HG03175 (cell line): ENCODE measurements at regions not wholly inside any gene's neighbourhood (a gene's known extent, or its start where the extent isn't known, plus 50 kb on each side); places are given as distances from the start of the nearest gene placed in this dataset.
A peak's percentile ranks its signal among the peaks of the same experiment; 100 is the strongest.

Source experiments
- ATAC-seq: cut with Tn5 transposase; IDR thresholded peaks from one replicate; pipeline ENCODE4 v1.9.1; 2021; ENCODE audit warnings: mild to moderate bottlenecking, moderate library complexity; ENCODE audit not compliant: unreplicated experiment

DNA sequence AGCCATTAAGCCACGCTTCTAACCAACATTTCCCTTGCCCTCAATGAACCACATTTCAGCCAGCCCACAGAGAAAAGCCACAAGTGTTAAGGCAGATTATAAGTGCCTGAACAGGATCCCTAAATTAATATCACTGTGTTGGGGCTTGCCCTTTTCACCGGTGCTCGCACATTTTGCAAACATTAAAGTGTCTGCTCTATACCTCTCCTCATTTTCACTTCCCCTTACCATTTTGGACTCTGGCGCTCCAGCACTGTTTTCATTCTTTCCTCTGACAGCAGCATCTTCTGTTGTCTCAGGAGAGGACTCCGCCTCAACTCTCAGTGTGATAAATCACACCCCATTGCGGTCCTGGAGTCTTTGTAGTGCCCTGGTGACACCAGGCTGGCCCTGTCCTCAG, 274.2 kb downstream of the BAMBI start:
- peak; percentile 72 for ATAC-seq

DNA sequence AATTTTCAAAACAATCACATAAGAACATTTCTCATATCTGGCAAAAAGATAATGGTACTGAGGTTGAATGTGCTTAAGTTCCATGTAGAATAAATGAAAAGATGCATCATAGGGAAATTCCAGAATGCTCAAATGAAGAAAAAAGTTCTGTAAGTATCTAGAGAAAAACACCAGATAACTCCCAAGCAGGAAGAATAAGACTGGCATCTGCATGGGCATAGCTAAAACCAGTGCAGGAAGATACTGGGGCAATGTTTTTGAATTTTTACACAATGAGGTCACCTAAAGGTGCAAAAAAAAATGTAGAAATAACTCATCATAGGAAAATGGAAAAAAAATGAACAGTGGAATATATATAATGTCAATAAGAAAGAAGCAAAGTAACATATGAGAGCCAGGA, 275.2 kb downstream of the BAMBI start:
- no peak for ATAC-seq

DNA sequence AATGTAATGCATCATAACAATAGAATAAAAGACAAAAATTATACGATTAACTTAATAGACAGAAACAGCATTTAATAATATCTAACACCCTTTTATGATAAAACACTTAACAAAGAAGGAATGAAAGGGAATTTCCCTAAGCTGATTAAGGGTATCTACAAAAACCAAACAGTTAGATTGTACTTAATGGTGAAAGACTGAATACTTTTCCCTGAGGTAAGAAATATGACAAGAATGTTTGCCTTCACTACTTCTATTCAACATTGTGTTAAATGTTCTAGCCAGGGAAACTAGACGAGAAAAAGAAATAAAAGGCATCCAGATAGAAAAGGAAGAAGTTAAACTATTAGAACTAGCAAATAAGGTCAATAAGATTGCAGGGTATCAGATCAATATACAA, 276.9 kb downstream of the BAMBI start:
- no peak for ATAC-seq

DNA sequence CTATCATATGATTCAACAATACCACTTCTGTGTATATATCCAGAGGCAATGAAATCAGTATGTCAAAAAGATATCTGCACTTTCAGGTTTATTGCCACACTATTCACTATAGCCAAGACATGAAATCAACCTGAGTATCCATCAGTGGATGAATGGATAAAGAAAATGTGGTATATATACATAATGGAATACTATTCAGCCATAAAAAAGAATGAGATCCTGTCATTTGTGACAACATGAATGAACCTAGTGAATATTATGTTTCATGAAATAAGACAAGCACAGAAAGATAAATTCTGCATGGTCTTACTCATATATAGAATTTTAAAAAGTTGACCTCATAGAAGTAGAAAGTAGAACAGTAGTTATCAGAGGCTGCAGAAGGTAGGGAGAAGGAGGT, 281.1 kb downstream of the BAMBI start:
- no peak for ATAC-seq

DNA sequence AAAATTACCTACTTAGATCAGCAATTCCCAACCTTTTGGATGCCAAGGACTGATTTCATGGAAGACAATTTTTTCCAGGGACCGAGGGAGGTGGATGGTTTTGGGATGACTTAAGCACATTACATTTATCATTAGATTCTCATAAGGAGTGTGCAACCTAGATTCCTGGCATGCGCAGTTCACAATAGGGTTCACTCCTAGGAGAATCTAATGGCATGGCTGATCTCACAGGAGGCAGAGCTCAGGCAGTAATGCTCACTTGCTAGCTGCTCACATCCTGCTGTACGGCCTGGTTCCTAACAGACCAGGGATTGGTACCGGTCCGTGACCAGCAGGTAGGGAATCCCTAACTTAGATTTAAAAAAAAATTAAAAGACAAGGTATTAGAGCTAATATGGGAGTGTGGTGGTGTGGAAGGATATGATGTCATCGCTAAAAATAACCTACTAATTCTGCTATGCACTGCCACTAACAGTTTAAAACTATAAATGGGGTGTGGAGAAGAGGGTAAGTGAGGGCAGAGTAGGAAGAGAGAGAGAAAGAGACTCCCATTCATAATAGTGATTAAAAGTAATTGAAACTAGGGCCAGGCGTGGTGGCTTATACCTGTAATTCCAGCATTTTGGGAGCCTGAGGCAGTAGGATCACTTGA, 282.7 kb downstream of the BAMBI start:
- ATAC-seq = no peak

DNA sequence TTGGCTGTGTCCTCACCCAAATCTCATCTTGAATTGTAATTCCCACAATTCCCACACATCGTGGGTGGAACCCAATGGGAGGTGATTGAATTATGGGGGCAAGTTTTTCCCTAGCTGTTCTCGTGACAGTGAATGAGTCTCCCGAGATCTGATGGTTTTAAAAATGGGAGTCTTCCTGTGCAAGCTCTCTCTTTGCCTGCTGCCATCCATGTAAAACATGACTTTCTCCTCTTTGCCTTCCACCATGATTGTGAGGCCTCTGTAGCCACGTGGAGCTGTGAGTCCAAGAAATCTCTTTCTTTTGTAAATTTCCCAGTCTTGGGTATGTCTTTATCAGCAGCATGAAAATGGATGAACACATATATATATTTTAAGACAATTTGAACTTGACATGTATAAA, 285.4 kb downstream of the BAMBI start:
- no peak for ATAC-seq

DNA sequence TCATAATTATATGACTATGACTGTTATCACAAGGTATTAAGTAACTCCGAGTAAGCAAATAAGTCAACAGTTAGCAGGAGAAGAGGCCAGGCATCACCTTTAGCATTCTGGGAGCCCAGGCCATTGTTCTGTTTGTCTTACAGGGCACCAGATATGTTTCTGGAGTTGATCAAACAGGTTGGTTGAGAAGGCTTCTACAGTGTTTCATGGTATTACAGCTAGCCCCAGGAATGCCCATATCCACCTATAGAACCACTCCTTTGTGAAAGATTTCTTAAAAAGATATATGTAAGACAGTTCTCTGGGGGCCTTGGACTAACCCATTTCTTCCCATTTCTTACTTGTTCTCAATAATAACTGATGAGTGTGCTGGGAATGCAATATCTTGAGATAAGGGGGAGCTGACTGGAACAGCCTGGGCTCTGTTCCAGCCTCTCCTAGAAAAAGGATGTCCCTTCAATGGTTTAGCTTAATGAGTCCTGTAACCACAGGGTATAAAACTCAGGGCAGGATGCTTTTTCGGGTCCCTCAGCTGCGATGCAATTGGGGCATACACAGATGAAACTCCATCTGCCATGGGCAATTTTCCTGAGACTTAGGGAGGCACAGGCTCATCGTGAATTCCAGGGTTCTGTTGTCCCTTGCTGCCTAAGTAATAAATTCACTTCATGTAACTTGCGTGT, 286.4 kb downstream of the BAMBI start:
- no peak for ATAC-seq

DNA sequence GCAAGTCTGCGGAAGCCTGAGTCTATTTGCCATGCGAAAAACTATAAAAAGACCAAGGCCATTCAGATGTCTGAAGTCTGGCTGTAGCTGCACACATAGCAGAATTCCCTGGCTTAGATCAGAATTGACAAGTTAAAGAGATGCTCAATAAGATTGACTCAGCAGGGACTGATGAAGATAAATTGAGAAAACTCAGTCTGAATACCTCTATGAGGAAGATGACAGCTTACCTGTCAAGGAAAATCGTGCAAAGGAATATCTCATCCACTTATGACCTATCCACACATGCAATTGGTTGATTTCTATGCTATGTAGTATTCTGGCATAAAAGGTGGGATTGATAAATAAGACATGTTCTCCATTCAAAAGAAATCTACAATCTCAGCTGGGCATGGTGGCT, 288.6 kb downstream of the BAMBI start:
- ATAC-seq = no peak

DNA sequence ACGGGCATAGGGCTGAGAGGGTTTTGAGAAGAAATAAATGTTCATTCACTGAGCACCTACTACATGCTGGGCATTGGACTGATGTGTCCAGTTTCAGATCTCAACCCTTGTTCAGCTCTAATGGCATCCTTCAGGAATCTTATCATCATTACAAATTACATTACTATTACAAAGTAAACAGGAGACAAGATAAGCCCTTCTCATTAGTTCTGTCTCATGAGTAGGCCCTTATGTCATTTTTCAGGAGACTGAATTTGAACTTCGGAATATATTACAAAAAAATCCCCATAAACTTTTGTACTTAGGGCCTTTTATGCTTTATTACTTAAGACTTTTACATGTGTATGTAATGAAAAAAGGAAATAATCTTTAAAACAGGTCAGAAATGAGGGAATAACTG, 289.7 kb downstream of the BAMBI start:
- ATAC-seq = no peak

DNA sequence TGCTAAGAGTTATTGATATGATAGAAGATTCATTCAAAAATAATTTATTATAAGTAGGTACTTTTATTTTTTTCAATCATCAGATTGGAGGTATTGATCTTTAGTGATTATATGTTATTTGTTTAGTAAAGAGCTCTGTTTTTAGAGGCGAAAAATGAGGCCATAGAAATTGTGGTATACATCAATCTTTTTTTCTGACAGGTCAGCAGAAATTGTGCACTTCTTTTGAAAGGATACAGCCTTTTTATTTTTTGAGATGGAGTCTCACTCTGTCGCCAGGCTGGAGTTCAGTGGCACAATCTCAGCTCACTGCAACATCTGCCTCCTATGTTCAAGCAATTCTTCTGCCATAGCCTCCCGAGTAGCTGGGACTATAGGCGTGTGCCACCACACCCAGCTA, 292.1 kb downstream of the BAMBI start:
- no peak for ATAC-seq

DNA sequence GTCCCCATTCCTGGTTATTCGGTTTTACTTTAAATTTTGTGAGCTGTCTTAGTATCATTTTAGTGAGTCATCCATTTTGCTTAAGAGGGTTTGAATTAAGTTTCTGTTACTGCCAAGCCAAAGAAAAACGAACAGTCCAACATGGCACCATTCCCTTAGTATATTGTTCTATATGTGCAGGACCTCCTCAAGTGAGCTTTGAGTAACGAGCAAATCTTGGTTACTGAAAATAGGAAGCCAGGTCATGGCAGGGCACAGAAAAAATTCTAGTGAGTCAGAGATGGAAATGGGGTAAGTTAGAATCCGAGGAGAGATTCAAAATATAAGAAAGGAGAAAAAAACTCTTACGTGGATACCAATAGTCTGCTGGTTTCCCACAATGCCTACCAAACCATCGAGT, 292.9 kb downstream of the BAMBI start:
- no peak for ATAC-seq

DNA sequence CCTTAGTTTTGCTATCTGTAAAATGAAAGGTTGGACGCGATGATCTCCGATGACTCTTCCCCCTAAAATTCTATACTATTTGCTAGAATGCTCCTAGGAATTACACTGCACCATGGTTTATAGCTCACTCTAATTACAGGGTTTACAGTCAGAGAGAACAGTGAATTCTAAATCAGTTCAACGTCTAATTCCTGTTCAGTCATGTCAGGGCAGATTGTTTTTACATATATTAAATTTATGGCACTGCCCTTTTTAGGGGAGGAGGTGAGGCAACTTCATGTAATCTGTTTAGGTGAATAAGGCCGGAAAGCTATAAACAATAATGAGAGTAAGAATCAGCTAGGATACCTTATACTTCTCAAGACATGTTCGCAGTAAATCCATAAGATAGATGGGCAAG, 293.9 kb downstream of the BAMBI start:
- ATAC-seq = no peak

DNA sequence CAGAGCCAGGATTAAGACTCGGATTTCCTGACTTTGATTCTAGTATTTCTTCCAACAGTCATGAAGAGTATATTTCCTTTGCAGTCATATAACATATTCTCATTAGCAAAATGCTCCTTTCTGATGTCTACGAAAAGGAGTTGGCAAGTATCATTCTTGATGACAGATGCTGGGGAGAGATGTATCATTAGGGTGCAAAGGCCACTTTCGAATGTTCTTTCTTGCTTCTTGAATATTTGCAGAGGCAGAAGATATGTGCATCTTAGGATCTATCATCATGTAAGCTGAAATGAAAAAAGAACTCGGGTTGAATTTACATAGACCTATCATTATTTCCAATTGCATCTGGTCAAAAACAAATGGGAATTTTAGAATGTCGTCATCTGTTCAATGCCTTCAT, 294.4 kb downstream of the BAMBI start:
- ATAC-seq = no peak

DNA sequence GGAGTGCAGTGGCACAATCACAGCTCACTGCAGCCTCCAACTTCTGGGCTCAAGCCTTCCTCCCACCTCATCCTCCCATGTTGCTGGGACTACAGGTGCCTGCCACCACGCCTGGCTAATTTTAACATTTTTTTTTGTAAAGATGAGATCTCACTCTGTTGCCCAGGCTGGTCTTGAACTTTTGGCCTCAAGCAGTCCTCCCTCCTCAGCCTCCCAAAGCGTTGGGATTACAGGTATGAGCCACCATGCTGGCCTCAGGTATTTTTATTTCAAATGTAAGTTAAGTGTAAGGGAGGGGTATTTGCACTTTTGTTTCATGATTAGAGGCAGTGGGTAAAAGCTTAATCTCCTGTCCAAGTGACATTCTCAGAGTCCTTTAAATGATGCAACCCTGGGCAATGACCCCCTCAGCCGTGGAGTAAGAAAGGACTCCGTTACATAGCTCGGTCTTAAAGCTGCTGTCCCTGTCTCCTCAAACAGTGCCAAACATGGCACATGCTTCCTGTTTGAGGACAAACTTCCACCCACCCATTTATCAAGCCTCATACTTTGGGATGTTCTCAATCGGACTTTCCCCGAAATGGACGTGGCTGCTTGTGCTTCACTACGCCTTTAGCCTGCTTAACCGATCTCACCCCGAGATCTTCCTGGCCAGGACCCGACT, 296.1 kb downstream of the BAMBI start:
- no peak for ATAC-seq

DNA sequence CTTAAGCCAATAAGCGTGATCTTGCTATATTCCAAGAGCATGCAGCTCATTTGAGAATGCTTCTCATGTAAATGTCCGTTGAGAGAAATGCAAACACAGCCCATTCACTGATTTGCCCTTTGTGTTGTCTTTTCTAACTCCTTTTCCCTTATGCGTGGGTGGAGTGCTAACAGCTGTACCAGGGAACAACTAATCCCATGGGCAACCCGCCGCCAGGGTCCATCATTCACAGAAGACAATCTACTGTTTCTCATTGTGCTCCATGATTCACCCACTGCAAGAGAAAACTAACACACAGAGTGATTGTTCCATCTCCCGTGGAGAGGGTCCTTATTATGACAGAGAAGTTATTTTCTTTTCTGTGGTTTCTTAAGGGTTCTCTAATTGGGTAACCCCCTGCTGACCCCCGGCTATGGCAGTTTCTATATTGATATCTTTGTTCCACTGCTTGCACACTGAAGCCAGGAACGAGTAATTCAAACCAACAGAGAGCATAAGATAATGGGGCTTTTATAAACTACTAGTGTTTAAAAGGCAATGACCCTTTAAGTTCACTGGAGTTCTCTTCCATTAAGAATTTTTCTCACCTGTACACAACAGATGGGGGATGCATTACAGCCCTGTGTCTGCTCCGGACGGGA, 298.7 kb downstream of the BAMBI start:
- no peak for ATAC-seq

DNA sequence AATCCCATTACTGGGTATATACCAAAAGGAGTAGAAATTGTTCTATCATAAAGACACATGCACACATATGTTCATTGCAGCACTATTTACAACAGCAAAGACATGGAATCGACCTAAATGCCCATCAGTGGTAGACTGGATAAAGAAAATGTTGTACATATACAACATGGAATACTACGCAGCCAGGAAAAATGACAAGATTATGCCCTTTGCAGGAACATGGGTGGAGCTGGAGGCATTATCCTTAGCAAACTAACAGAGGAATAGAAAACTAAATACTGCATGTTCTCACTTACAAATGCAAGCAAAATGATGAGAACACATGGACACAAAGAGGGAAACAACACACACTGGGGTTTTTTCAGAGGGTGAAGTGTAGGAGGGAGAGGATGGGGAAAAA, 300.2 kb downstream of the BAMBI start:
- no peak for ATAC-seq

DNA sequence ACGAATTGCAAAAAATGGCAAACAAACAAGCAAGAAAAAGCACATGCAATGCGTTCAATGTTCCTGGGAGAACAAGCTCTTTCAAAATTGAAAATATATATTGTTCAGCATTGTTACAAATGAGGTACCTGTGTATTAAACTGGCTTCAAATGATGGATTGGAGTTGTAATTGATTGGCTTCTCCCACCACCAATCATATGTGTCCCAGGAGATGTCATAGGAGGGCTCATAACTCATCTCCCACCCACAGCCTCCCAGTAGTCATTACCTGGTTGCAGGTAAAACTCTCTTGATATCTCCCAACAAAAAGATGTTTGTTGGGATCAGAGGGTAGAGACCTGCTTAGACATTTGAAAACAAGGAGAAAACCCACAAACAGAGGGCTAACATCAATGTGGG, 302.9 kb downstream of the BAMBI start:
- no peak for ATAC-seq

DNA sequence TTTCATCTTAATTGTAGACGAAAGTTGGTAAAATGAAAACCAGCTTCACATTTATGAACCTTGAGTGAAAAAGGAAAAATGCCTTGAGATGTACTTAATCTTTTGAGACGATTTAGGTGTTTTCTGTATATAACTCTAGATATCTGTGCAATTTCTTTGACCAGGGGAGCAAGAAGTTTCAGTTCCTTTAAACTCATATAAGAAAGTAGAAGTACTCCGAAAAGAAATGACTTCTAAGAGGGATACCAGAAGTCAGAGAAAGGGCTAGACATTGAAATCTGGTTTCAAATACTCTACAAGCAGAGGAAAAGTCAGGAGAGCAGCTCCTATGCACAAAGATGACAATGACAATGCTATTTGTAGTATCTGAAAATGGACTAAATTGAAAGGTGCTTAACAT, 303.7 kb downstream of the BAMBI start:
- ATAC-seq = peak; percentile 65

DNA sequence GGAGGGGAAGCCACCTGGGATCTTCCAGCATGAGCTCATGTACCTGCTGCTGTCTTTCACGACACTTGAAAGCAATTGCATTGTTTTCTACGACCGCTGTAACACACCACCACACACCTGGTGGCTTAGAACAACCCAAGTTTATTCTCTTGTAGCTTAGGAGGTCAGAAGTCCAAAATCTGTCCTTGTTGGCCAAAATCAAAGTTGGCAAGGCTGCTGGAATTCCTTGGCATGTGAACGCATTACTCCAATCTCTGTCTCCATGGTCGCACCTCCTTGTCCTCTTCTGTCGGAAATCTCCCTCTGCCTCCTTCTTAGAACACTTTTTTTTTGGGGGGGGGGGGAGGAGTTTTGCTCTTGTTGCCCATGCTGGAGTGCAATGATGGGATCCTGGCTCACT, 305.7 kb downstream of the BAMBI start:
- ATAC-seq = no peak

DNA sequence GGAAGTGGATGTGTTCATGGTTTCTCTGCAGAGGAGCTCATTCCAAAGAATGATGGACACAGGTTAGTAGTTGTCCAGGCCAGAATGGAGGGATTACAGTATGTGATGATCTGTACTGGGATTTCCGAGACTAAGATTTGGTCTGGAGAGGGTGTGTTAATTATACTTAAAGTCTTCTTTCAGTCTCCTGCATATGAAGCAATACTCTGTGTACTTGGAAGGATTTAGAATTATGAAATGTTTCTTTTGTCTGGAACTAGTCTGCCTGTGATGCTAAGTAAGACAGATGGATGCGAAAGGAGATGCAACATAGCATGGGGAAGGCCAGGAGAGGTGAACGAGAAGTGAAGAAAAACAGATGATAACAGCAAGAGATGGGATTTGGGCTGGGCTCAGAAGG, 305.1 kb upstream of the LYZL1 start:
- no peak for ATAC-seq

DNA sequence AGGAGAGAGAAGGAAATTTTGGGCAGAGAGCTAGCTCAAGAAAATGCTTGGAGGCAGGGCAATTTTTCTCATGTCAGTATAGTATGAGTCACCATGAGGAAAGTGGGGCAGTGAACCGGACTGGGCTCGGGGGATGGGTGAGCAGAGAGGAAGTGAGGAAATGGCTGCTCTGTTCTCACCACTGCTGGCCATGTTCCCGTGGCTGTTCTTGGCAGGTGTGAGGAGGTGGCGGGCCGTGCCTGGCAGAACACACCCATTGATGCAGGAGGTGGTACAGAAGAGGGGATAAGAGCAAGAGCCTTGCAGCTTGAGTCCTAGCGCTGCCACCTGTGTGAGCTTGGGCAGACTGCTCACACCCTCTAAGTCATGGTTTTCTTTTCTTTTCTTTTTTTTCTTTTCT, 304.4 kb upstream of the LYZL1 start:
- peak; percentile 86 for ATAC-seq
